ENCODE measurements at regions not wholly inside any gene's neighbourhood (a gene's known extent, or its start where the extent isn't known, plus 50 kb on each side); places are given as distances from the start of the nearest gene placed in this dataset.

DNA sequence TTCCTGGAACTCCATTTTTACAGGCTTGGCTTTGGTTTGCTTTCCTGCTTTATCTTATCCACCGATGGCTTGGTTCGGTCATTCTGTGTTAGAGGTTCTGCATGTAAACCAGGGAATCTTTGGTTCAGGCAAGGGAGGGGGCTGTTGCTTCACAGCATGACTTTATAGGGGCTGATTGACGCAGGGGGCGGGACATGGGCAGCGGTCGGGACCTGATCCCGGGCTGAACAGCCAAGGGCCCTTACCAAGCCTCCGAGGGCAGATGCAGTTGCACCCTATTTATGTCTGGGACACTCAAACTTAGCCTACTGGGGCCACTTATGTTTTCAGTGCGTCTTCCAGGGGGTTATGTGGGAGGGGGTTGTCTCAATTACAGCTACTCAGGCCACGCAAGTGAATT lies 312.4 kb downstream of the ZNF536 start:
- no peak overlapping the region for H3K9ac ChIP-seq (ENCODE audit: low read length)
- TF ChIP-seq, protein P1, sequence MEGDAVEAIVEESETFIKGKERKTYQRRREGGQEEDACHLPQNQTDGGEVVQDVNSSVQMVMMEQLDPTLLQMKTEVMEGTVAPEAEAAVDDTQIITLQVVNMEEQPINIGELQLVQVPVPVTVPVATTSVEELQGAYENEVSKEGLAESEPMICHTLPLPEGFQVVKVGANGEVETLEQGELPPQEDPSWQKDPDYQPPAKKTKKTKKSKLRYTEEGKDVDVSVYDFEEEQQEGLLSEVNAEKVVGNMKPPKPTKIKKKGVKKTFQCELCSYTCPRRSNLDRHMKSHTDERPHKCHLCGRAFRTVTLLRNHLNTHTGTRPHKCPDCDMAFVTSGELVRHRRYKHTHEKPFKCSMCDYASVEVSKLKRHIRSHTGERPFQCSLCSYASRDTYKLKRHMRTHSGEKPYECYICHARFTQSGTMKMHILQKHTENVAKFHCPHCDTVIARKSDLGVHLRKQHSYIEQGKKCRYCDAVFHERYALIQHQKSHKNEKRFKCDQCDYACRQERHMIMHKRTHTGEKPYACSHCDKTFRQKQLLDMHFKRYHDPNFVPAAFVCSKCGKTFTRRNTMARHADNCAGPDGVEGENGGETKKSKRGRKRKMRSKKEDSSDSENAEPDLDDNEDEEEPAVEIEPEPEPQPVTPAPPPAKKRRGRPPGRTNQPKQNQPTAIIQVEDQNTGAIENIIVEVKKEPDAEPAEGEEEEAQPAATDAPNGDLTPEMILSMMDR (IDR thresholded peaks at IDR 0.05; ENCODE audit: low read length), result no peak
- TF ChIP-seq EZH2 (optimal IDR thresholded peaks at IDR 0.05; ENCODE audit: low read depth, low read length) (no peak), EZH2phosphoT487 (IDR thresholded peaks at IDR 0.05; ENCODE audit: low read length) (no peak)
- H3K4me3 ChIP-seq (ENCODE audit: low read length), result no peak overlapping the region
- no peak overlapping the region for H3K4me2 ChIP-seq (ENCODE audit: low read depth, low read length)
- no peaks in the 10 kb centered on the region for H3K79me2 ChIP-seq (ENCODE audit: low read length)
- H3K4me1 ChIP-seq (ENCODE audit: low read length), result no peaks in the 10 kb centered on the region
- peaks cover 80% of the 10 kb centered on the region for H3K27me3 ChIP-seq (replicated peaks; ENCODE audit: insufficient read depth, low read length)
- no peaks in the 10 kb centered on the region for H3K9me3 ChIP-seq (replicated peaks; ENCODE audit: insufficient read depth, low read length)
- H3K9me2 ChIP-seq (replicated peaks; ENCODE audit: insufficient read depth, low read length), result no peaks in the 10 kb centered on the region
- no peak for DNase-seq
- no peaks in the 10 kb centered on the region for H3F3A ChIP-seq (ENCODE audit: insufficient read depth, low read length)
- no peaks in the 10 kb centered on the region for H3K36me3 ChIP-seq (replicated peaks; ENCODE audit: insufficient read depth, low read length)
- H2AFZ ChIP-seq (ENCODE audit: low read length), result no peak overlapping the region
- H3K27ac ChIP-seq (ENCODE audit: low read length), result no peak overlapping the region
- H4K20me1 ChIP-seq (ENCODE audit: insufficient read depth, low read length), result no peaks in the 10 kb centered on the region

DNA sequence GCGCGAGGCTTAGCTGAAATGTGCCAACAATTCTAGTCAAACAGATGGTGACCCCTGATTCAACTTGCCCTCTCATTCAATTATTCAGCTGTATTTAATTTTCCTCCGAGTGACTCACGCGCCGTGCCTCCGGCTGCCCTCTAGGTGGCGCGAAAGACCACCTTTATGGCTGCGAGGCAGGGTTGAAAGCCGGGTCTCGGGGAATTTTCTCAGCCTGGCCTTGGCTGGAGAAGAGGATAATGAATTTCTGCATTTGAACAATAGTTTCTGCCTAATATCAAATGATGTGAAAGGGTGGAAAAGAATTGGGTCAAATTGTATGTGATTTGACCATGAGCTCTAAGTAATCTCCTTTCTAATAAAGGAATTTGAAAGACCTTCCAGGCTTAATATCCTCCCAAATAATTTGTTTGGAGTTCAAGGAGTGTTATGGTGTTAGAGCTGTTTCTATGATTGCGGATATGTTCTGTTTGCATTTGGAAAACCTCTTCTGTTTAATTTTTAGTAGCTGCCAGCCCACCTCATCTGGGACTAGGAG lies 310.9 kb downstream of the ZNF536 start:
- H4K20me1 ChIP-seq (ENCODE audit: insufficient read depth, low read length), result no peaks in the 10 kb centered on the region
- no peaks in the 10 kb centered on the region for H3K4me1 ChIP-seq (ENCODE audit: low read length)
- no peak overlapping the region for H3K4me2 ChIP-seq (ENCODE audit: low read depth, low read length)
- TF ChIP-seq EZH2phosphoT487 (IDR thresholded peaks at IDR 0.05; ENCODE audit: low read length), result no peak
- TF ChIP-seq, protein P1 (IDR thresholded peaks at IDR 0.05; ENCODE audit: low read length), result peak; percentile 83
- no peak for TF ChIP-seq EZH2 (optimal IDR thresholded peaks at IDR 0.05; ENCODE audit: low read depth, low read length)
- H3K79me2 ChIP-seq (ENCODE audit: low read length), result no peaks in the 10 kb centered on the region
- H3F3A ChIP-seq (ENCODE audit: insufficient read depth, low read length), result no peaks in the 10 kb centered on the region
- no peaks in the 10 kb centered on the region for H3K9me2 ChIP-seq (replicated peaks; ENCODE audit: insufficient read depth, low read length)
- H3K4me3 ChIP-seq (ENCODE audit: low read length), result no peak overlapping the region
- peaks cover 84% of the 10 kb centered on the region for H3K27me3 ChIP-seq (replicated peaks; ENCODE audit: insufficient read depth, low read length)
- no peaks in the 10 kb centered on the region for H3K9me3 ChIP-seq (replicated peaks; ENCODE audit: insufficient read depth, low read length)
- peak; percentile 30 for DNase-seq
- H2AFZ ChIP-seq (ENCODE audit: low read length), result no peak overlapping the region
- H3K36me3 ChIP-seq (replicated peaks; ENCODE audit: insufficient read depth, low read length), result no peaks in the 10 kb centered on the region
- no peak overlapping the region for H3K9ac ChIP-seq (ENCODE audit: low read length)
- no peak overlapping the region for H3K27ac ChIP-seq (ENCODE audit: low read length)

DNA sequence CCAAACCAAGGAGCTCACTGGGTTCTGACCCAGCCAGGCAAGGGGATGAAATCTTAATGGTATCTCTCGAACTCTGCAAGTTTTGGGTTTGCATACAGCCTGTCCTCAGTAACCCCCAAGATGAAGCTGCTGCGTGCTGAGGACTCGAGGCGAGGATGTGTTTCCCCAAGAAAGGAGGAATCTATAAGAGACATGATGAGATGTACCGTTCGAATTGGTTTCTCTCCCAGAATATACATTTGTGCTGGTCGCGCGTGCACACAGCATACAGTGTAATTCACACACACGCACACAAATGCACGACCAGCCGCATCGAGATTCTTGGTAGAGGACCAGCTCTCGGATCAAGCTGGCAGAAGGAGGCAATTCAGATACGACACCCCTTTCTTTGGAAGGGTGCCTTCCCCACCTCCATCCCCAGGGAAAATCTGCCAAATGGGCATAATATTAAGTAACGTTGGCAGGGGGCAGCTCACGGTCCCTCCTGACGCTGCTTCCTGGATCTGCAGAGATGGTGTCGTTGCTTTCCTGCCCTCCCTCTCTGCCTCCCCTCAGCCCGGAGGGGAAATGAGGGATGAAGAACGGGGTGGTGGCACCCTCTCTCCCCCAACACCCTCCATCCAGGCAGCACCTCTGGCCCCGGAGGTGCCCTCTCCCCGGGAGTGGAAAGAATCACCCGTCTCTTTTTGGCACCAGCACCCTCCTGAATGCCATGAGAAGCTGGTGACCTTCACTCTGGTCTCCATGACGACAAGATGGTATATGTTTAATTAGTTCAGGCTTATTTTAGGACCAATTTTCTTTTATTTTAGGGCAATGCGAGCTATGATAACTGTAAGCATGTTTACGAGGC lies 310.2 kb downstream of the ZNF536 start:
- no peaks in the 10 kb centered on the region for H4K20me1 ChIP-seq (ENCODE audit: insufficient read depth, low read length)

More for the DNA sequence above, 310.2 kb downstream of the ZNF536 start:
- Histone ChIP-seq H3K9me3 (replicated peaks; ENCODE audit: insufficient read depth, low read length) (no peaks in the 10 kb centered on the region), H3K4me2 (ENCODE audit: low read depth, low read length) (no peak overlapping the region), H3K79me2 (ENCODE audit: low read length) (no peaks in the 10 kb centered on the region), H3K9me2 (replicated peaks; ENCODE audit: insufficient read depth, low read length) (no peaks in the 10 kb centered on the region), H3F3A (ENCODE audit: insufficient read depth, low read length) (no peaks in the 10 kb centered on the region), H3K36me3 (replicated peaks; ENCODE audit: insufficient read depth, low read length) (no peaks in the 10 kb centered on the region), H3K4me3 (ENCODE audit: low read length) (no peak overlapping the region), H3K4me1 (ENCODE audit: low read length) (no peaks in the 10 kb centered on the region), H3K27me3 (replicated peaks; ENCODE audit: insufficient read depth, low read length) (peaks cover 84% of the 10 kb centered on the region), H3K9ac (ENCODE audit: low read length) (no peak overlapping the region), H3K27ac (ENCODE audit: low read length) (no peak overlapping the region), H2AFZ (ENCODE audit: low read length) (no peak overlapping the region)
- DNase-seq, result no peak
- TF ChIP-seq EZH2 (optimal IDR thresholded peaks at IDR 0.05; ENCODE audit: low read depth, low read length) (no peak), EZH2phosphoT487 (IDR thresholded peaks at IDR 0.05; ENCODE audit: low read length) (no peak)
- TF ChIP-seq, protein P1 (IDR thresholded peaks at IDR 0.05; ENCODE audit: low read length), result no peak

All from MM.1S (cell line).